ENCODE measurements at regions not wholly inside any gene's neighbourhood (a gene's known extent, or its start where the extent isn't known, plus 50 kb on each side); places are given as distances from the start of the nearest gene placed in this dataset.

GRCh38 chr2:120419073-120419472 lies 73.1 kb downstream of the INHBB start:
- peaks cover 77% of the 10 kb centered on the region for H3K27me3 Mint-ChIP-seq (ENCODE audit: low read depth)
- H4K8ac ChIP-seq (replicated peaks; ENCODE audit: insufficient read length, low read depth, low read length), result no peak overlapping the region
- TF ChIP-seq CTCF (conservative IDR thresholded peaks at IDR 0.05), result no peak

More at GRCh38 chr2:120419073-120419472, 73.1 kb downstream of the INHBB start:
- Mint-ChIP-seq H3K4me3 (no peak overlapping the region), H3K9me3 (no peaks in the 10 kb centered on the region; a peak in 1 of 5 replicates), H3K36me3 (ENCODE audit: insufficient read depth in 1 of 3, low read depth in 3 of 3) (no peaks in the 10 kb centered on the region), H3K27ac (no peak overlapping the region), H3K4me1 (peaks cover 8 to 22% of the 10 kb centered on the region in 2 experiments)
- Histone ChIP-seq H3T11ph (ENCODE audit: low read length) (no peak overlapping the region), H3K27me3 (ENCODE audit: insufficient read depth, low read length) (no peaks in the 10 kb centered on the region), H3K9ac (ENCODE audit: extremely low read depth, insufficient read length, low read length) (no peak overlapping the region), H3K4ac (ENCODE audit: low read depth, low read length) (no peak overlapping the region), H3K23me2 (ENCODE audit: insufficient read length, low read depth, low read length, poor library complexity, severe bottlenecking) (no peaks in the 10 kb centered on the region), H2BK20ac (ENCODE audit: low read depth, low read length, poor library complexity, severe bottlenecking) (no peak overlapping the region), H3K79me1 (ENCODE audit: insufficient read depth, low read depth, low read length, poor library complexity, severe bottlenecking) (no peaks in the 10 kb centered on the region), H3K18ac (ENCODE audit: insufficient read length, low read depth, low read length) (no peak overlapping the region), H4K91ac (ENCODE audit: insufficient read length, low read depth, low read length) (no peak overlapping the region), H2BK5ac (ENCODE audit: insufficient read length, low read length) (no peak overlapping the region), H2BK15ac (ENCODE audit: low read depth, low read length) (no peak overlapping the region), H2BK120ac (ENCODE audit: low read depth, low read length, poor library complexity, severe bottlenecking) (no peak overlapping the region), H3K4me2 (ENCODE audit: insufficient read depth, insufficient read length, low read length) (no peak overlapping the region), H3K23ac (ENCODE audit: insufficient read length, low read depth, low read length) (no peak overlapping the region), H2AFZ (ENCODE audit: low read length) (no peak overlapping the region), H4K20me1 (ENCODE audit: control insufficient read depth, insufficient read depth, insufficient read length) (no peaks in the 10 kb centered on the region), H3K27ac (ENCODE audit: insufficient read length, low read depth, low read length) (no peak overlapping the region), H3K4me1 (ENCODE audit: insufficient read depth, low read length) (no peaks in the 10 kb centered on the region), H4K5ac (ENCODE audit: insufficient read length, low read depth, low read length) (no peak overlapping the region), H3K56ac (ENCODE audit: insufficient read length, low read depth, low read length) (no peak overlapping the region), H2AK5ac (ENCODE audit: insufficient read length, low read length) (no peak overlapping the region), H2BK12ac (ENCODE audit: insufficient read length, low read depth, low read length) (no peak overlapping the region), H3K9me3 (ENCODE audit: control insufficient read depth, low read depth, low read length) (no peaks in the 10 kb centered on the region), H3K79me2 (ENCODE audit: insufficient read depth, low read length) (no peaks in the 10 kb centered on the region), H3K14ac (ENCODE audit: insufficient read depth, low read length) (no peak overlapping the region)
- WGBS (ENCODE audit: extremely low coverage, insufficient read length, low lambda C conversion rate), result no CpG with 5 or more reads among the region's 6 CpGs
- DNase-seq, result peak; percentile 23

All from H9 (cell line).